GM20000 (cell line): ENCODE measurements at regions not wholly inside any gene's neighbourhood (a gene's known extent, or its start where the extent isn't known, plus 50 kb on each side); places are given as distances from the start of the nearest gene placed in this dataset.

Experiments used
- DNase-seq: peaks from one replicate; pipeline ENCODE4 v3.0.0; 2012; ENCODE audit warnings: low spot score
- CTCF ChIP-seq: IDR thresholded peaks from 2 replicates; pipeline ENCODE4 v1.5.1; 2012; ENCODE audit warnings: mild to moderate bottlenecking, control low read depth; ENCODE audit errors: extremely low read depth, missing control alignments

GRCh38 chr2:15074751-15075700 is 442.5 kb downstream of the LRATD1 start:
- TF ChIP-seq CTCF: no peak
- no peak for DNase-seq

DNA sequence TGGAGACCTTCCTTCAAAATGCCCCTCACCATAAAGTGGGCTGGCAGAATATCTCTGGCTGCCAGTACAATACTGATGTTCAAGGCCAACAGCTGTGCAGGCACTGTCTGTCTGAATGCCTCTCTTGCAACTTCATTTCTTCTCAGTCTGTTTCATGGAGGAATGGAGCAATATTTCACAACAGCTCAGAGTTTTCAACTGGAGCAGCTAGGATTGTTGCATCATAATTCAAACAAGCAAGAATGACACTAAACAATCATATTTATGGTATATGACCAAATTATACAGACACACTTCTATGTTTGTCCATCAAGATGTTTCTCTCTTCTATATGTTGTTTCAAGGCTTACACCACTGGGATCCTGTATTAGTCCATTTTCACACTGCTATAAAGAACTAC is 444.2 kb downstream of the LRATD1 start:
- TF ChIP-seq CTCF: no peak
- no peak for DNase-seq

GRCh38 chr2:15081356-15081755 is 448.8 kb downstream of the LRATD1 start:
- no peak for TF ChIP-seq CTCF
- DNase-seq: no peak

GRCh38 chr2:15082105-15083058 is 449.9 kb downstream of the LRATD1 start:
- no peak for TF ChIP-seq CTCF
- DNase-seq: no peak

DNA sequence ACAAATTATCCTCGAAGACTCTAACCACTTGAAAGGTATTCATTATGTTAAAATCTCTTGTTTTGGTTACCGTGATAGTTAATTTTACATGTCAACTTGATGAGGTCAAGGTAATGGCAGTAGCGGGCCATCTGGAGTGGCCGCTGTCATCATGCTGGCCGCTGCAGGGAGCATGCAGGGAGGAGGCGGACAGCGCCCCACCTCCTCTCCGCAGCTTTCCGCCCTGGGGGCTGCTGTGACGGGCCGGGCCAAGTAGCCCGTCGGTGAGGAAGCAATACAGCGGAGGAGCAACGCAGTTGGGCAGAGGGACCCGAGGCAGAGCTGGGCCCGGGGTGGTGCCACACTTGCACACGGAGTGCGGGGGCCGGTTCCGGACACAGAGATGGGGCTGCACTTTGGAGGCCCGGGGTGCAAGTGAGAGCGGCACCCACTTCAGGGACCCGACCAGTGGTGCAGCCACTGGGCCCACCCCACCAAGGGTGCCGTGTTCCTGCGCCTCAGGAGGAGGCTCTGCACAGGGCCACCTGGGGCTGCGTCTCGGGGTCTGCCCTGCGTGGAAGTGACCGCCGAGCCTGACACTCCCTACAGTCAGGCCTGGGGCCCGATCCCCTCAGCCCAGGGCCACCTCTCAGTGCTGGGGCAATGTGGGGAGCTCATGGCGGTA is 452.4 kb downstream of the LRATD1 start:
- no peak for DNase-seq
- TF ChIP-seq CTCF: no peak

DNA sequence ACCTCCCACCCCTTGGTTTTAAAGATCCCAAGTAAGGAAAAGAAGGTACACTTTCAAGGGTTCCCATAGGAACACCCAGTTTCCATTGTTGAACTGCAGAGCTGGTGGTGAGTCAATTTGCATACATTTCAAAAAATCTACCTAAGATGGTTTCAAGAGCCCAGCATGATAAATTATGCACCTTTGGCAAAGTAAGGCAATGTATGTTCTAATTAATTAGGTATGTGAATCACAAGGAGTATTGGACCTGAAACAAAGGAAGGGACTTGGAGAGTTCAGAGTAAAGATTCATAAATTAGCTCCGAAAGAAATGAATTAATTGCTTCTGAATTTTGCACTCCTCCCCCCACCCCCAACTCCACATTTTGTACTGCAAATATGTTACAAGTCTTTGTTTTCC is 459.7 kb downstream of the LRATD1 start:
- no peak for DNase-seq
- TF ChIP-seq CTCF: no peak

DNA sequence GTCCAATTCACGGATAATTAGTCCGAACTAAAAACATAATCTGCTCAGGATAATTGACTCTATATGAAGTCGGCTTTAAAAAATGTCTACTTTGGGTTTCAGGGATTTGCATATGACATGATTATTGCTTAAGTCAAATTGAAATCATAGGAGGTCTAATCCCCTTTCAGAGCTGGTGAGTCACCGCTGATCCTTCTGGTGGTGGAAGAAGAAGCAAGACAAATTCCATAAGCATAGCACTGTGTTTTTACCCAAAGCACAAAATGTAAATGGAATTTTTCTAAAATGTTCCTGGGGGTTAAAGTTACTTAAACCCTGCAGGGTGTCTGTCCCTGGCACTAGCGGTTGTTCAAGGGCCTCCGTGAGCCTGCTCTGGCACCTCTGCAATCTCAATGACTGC is 460.2 kb downstream of the LRATD1 start:
- no peak for TF ChIP-seq CTCF

More for the DNA sequence above, 460.2 kb downstream of the LRATD1 start:
- no peak for DNase-seq
